Kidney epithelial cell (primary cell): ENCODE measurements at regions not wholly inside any gene's neighbourhood (a gene's known extent, or its start where the extent isn't known, plus 50 kb on each side); places are given as distances from the start of the nearest gene placed in this dataset.
A peak's percentile ranks its signal among the peaks of the same experiment; 100 is the strongest.
"Not testable (repeated sequence)": the region's sequence is repeated elsewhere in the genome, so short reads cannot be mapped to it uniquely, and the experiment has no call there.

ENCODE experiments used
- DNase-seq: peaks from one replicate; pipeline ENCODE4 v3.0.0-alpha.2; 2010; ENCODE audit warnings: low read depth
- H3K27me3 ChIP-seq: 2 replicates; pipeline ENCODE4 v1.6.0; 2011; ENCODE audit warnings: low read length; ENCODE audit not compliant: control insufficient read depth, insufficient read depth
- H3K36me3 ChIP-seq: 2 replicates; pipeline ENCODE4 v1.5.1; 2011; ENCODE audit warnings: low read length; ENCODE audit not compliant: control insufficient read depth, insufficient read depth
- H3K4me3 ChIP-seq: 2 replicates; pipeline ENCODE4 v1.5.1; 2011; ENCODE audit warnings: low read depth, mild to moderate bottlenecking, control low read depth, low read length
- TF ChIP-seq, protein P1 (sequence below): IDR thresholded peaks from 2 replicates; pipeline ENCODE4 v1.5.1; 2011; ENCODE audit warnings: mild to moderate bottlenecking, moderate library complexity, low read length, control low read depth, inconsistent platforms; ENCODE audit not compliant: insufficient read depth, poor library complexity, severe bottlenecking

DNA sequence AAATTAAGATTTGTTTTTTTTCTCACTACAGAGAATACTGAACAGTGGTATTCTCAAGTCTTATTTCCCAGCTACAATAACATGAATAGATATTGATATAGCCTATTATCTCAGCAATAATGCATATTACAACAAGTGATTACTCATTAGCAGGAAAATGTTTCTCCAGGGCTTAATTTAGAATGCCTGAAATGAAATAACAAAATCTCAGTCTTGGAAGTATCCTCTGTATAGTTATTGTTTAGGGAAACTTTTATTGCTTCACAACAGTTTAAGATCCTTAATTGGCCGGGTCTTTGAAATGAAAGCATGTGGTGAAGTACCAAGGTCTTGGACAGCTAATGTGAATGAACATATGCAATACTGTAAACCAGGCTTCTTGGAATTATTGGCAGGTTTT lies 79.1 kb upstream of the ZEB1 start:
- DNase-seq: no peak
- Histone ChIP-seq H3K4me3 (no peak overlapping the region), H3K27me3 (no peaks in the 10 kb centered on the region), H3K36me3 (no peaks in the 10 kb centered on the region)
- TF ChIP-seq, protein P1, sequence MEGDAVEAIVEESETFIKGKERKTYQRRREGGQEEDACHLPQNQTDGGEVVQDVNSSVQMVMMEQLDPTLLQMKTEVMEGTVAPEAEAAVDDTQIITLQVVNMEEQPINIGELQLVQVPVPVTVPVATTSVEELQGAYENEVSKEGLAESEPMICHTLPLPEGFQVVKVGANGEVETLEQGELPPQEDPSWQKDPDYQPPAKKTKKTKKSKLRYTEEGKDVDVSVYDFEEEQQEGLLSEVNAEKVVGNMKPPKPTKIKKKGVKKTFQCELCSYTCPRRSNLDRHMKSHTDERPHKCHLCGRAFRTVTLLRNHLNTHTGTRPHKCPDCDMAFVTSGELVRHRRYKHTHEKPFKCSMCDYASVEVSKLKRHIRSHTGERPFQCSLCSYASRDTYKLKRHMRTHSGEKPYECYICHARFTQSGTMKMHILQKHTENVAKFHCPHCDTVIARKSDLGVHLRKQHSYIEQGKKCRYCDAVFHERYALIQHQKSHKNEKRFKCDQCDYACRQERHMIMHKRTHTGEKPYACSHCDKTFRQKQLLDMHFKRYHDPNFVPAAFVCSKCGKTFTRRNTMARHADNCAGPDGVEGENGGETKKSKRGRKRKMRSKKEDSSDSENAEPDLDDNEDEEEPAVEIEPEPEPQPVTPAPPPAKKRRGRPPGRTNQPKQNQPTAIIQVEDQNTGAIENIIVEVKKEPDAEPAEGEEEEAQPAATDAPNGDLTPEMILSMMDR: no peak

DNA sequence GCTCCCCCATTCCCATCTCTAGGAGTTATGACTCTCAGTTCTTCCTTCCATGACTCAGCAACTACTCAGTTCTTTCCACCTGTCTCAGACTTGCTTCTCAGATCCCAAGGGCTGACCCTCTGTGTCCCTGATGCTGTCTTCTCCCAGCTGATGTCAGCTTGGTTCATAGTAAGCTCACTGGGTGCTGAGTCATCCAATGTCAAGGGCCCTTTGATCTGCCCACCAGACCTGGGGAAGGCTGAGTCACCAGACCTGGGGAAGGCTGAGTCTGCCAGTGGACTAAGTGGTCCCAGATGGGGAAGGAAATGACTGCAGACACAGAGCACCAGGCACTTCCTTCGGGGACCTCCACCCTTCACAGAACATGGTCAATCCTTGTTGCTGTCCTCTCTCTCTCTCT lies 76.1 kb upstream of the ZEB1 start:
- no peak overlapping the region for H3K4me3 ChIP-seq
- TF ChIP-seq, protein P1: no peak
- no peaks in the 10 kb centered on the region for H3K36me3 ChIP-seq
- no peaks in the 10 kb centered on the region for H3K27me3 ChIP-seq
- peak; percentile 87 for DNase-seq

DNA sequence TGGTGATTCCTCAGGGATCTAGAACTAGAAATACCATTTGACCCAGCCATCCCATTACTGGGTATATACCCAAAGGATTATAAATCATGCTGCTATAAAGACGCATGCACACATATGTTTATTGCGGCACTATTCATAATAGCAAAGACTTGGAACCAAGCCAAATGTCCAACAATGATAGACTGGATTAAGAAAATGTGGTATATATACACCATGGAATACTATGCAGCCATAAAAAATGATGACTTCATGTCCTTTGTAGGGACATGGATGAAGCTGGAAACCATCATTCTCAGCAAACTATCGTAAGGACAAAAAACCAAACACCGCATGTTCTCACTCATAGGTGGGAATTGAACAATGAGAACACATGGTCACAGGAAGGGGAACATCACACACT lies 67.9 kb upstream of the ZEB1 start:
- not testable (repeated sequence) for H3K27me3 ChIP-seq, H3K36me3 ChIP-seq, DNase-seq, H3K4me3 ChIP-seq

DNA sequence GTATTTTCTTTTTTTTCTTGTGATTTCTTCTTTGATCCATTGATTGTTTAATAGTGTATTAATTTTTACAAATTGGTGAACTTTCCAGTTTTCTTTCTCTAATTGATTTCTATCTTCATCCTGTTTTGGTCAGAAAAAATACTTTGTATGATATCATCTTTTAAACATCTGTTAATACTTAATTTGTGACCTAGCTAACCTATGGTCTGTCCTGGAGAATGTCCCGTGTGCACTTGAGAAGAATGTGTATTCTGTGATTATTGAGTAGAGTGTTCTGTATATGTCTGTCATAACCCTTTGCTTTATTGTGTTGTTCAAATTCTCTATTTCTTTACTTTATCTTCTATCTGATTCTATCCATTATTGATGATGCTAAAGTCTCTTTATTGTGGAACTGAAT lies 65.8 kb upstream of the ZEB1 start:
- H3K27me3 ChIP-seq: no peaks in the 10 kb centered on the region
- DNase-seq: no peak
- no peak overlapping the region for H3K4me3 ChIP-seq
- no peaks in the 10 kb centered on the region for H3K36me3 ChIP-seq
- TF ChIP-seq, protein P1: no peak

DNA sequence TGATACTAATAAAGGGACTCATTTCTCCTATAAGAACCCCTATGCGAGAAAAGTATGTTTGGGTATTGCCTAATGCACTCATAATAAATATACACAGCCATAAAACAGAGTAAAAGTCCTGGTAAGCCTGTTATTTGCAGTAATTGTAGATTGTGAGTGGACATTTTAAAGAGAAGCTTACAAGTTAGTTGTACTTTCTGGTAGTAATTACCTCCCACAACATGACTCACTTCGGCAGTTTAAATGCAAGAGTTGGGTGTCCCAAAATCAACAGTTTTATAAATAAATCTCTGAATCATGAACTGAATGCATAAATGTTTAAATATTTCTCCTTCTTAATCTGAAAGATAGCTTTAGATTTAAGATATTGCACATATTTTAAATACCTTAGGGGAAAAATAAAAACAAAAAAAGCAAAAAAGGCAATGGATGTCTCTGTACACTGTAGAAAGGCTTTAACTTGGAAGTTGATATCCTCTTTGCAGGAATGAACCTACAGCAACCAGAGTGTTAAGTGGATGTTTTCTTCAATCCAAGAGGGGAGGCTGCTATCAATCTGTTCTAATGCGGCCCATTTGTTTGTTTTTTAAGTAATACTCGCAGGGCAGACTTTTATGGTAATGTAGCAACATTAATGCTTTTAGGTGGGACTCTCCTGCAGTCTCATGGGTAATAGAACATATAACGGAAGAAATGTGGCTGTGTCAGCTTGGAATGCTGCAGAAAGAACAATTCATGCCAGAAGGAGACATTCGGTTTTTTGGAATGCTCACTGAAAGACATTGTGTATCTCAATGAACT lies 57.3 kb upstream of the ZEB1 start:
- Histone ChIP-seq H3K4me3 (no peak overlapping the region), H3K36me3 (no peaks in the 10 kb centered on the region), H3K27me3 (no peaks in the 10 kb centered on the region)
- peak; percentile 26 for DNase-seq
- TF ChIP-seq, protein P1: no peak

DNA sequence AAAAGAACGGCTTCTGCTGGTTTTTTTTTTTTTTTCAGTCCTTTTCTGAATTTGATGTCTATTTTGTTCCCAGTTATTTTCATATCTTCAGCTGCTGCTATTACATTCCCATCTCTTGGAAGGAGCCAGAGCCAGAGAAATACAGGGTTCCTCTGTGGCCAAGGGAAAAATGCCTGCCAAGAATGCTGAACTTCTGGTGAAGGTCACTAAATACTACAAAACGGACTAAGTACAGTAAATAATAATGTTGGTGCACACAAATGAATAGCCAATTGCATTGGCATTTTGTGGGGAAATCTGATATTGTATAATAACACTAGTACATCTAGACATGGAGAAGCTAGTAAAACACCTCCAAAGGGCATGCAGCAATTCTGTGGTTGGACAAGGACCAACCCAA lies 56.3 kb upstream of the ZEB1 start:
- H3K4me3 ChIP-seq: no peak overlapping the region
- no peak for DNase-seq
- TF ChIP-seq, protein P1: no peak

More for the DNA sequence above, 56.3 kb upstream of the ZEB1 start:
- Histone ChIP-seq H3K27me3 (no peaks in the 10 kb centered on the region), H3K36me3 (no peaks in the 10 kb centered on the region)
